Mammary epithelial cell (primary cell): ENCODE measurements at regions not wholly inside any gene's neighbourhood (a gene's known extent, or its start where the extent isn't known, plus 50 kb on each side); places are given as distances from the start of the nearest gene placed in this dataset.

ENCODE experiments used
- EZH2 ChIP-seq: IDR thresholded peaks from 2 replicates; pipeline ENCODE4 v1.6.1; 2012; ENCODE audit warnings: low read length, inconsistent platforms, borderline replicate concordance
- TF ChIP-seq, protein P1 (sequence below), 2 donors: IDR thresholded peaks in 1 of 2; conservative IDR thresholded peaks in 1 of 2; 2 replicates each; pipeline ENCODE4 v1.5.1; 2011 to 2012; ENCODE audit warnings: inconsistent platforms in 2 of 2, low read length in 2 of 2, mild to moderate bottlenecking in 2 of 2, control low read depth in 1 of 2, low read depth in 1 of 2; ENCODE audit not compliant: insufficient read depth in 1 of 2; ENCODE audit errors: extremely low read depth in 1 of 2

DNA sequence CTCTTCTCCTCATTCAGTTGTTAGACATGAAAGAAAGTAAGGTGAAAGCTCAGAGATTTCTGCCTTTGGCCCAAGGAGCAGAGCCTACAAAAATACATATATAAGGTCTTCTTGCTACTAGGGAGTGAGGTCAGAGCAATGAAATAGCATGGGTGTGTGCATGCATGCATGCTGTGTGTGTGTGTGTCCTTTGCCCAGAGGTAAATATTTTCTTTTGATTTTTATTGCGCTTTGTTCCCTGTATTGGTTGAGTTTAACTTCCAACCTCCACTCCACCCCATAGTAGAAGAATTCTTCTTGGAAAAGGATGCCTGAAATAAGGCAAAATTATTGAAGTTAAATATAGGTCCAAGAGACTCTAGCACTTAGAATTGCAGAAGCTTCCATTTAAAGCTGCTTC is 248.0 kb upstream of the PTGER4 start:
- TF ChIP-seq, protein P1, sequence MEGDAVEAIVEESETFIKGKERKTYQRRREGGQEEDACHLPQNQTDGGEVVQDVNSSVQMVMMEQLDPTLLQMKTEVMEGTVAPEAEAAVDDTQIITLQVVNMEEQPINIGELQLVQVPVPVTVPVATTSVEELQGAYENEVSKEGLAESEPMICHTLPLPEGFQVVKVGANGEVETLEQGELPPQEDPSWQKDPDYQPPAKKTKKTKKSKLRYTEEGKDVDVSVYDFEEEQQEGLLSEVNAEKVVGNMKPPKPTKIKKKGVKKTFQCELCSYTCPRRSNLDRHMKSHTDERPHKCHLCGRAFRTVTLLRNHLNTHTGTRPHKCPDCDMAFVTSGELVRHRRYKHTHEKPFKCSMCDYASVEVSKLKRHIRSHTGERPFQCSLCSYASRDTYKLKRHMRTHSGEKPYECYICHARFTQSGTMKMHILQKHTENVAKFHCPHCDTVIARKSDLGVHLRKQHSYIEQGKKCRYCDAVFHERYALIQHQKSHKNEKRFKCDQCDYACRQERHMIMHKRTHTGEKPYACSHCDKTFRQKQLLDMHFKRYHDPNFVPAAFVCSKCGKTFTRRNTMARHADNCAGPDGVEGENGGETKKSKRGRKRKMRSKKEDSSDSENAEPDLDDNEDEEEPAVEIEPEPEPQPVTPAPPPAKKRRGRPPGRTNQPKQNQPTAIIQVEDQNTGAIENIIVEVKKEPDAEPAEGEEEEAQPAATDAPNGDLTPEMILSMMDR (conservative IDR thresholded peaks at IDR 0.05 in 1 of 2, IDR thresholded peaks at IDR 0.05 in 1 of 2; ENCODE audit: extremely low read depth in 1 of 2, insufficient read depth in 1 of 2, low read depth in 1 of 2, low read length in 2 of 2), result no peak
- no peak for TF ChIP-seq EZH2
